OCI-LY1 (cell line): ENCODE measurements at regions not wholly inside any gene's neighbourhood (a gene's known extent, or its start where the extent isn't known, plus 50 kb on each side); places are given as distances from the start of the nearest gene placed in this dataset.

Experiments used
- EZH2 ChIP-seq: fragments of 200-600 bp; sonication (generic), shearing (Covaris generic); IDR thresholded peaks from 2 replicates; pipeline ENCODE4 v1.8.0; 2017; ENCODE audit warnings: borderline replicate concordance, mixed run types, mild to moderate bottlenecking, antibody characterized with exemption, low read length, moderate library complexity, mixed read lengths
- TF ChIP-seq, protein P1 (sequence below): fragments of 200-600 bp; sonication (generic), shearing (Covaris generic); IDR thresholded peaks from 2 replicates; pipeline ENCODE4 v1.5.1; 2017; ENCODE audit warnings: mild to moderate bottlenecking, antibody characterized with exemption, low read length, moderate library complexity, mixed read lengths

- TF ChIP-seq, protein P1, sequence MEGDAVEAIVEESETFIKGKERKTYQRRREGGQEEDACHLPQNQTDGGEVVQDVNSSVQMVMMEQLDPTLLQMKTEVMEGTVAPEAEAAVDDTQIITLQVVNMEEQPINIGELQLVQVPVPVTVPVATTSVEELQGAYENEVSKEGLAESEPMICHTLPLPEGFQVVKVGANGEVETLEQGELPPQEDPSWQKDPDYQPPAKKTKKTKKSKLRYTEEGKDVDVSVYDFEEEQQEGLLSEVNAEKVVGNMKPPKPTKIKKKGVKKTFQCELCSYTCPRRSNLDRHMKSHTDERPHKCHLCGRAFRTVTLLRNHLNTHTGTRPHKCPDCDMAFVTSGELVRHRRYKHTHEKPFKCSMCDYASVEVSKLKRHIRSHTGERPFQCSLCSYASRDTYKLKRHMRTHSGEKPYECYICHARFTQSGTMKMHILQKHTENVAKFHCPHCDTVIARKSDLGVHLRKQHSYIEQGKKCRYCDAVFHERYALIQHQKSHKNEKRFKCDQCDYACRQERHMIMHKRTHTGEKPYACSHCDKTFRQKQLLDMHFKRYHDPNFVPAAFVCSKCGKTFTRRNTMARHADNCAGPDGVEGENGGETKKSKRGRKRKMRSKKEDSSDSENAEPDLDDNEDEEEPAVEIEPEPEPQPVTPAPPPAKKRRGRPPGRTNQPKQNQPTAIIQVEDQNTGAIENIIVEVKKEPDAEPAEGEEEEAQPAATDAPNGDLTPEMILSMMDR, result no peak
- TF ChIP-seq EZH2, result no peak
These were observed 332.3 kb upstream of the ADAMTSL1 start for GRCh38 chr9:18141681-18142080.
